GM12865 (cell line): ENCODE measurements at regions not wholly inside any gene's neighbourhood (a gene's known extent, or its start where the extent isn't known, plus 50 kb on each side); places are given as distances from the start of the nearest gene placed in this dataset.
"Not testable (repeated sequence)": the region's sequence is repeated elsewhere in the genome, so short reads cannot be mapped to it uniquely, and the experiment has no call there.

Experiments
- DNase-seq: peaks from one replicate; pipeline ENCODE4 v3.0.0; 2010; ENCODE audit warnings: low read depth
- H3K4me3 ChIP-seq: 2 replicates; pipeline ENCODE4 v1.5.1; 2011; ENCODE audit warnings: mild to moderate bottlenecking, low read depth, low read length, control low read depth
- CTCF ChIP-seq: IDR thresholded peaks from 2 replicates; pipeline ENCODE4 v1.5.1; 2011; ENCODE audit warnings: low read length, control low read depth, low read depth, inconsistent platforms; ENCODE audit not compliant: insufficient read depth; ENCODE audit errors: missing control alignments

DNA sequence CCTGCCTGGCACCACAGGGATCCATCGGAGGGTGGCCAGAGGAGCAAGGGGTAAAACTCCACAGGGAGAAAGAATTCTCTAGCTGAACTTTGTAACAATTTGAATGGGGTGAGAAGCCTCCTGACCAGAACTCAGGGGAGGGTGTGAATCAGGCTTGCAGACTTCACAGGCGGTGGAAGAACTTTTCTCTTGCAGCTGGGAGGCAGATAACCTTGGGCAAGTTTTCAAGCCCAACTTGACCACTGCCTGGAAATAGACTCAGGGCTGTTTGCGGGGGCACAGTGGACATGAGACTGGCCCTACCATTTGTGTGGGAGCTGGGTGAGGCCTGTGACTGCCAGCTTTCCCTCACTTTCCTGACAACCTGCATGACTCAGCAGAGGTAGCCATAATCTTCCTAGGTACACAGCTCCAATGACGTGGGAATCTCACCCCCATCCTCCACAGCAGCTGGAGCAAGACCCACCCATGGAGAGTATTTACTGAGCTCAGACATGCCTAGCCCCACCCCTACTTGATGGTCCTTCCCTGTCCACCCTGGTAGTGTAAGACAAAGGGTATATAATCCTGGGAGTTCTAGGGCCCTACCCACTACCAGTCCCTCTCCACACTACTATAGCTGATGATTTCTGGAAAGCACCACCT lies 210.0 kb upstream of the AGTR2 start:
- no peak overlapping the region for H3K4me3 ChIP-seq
- TF ChIP-seq CTCF, result no peak
- no peak for DNase-seq

DNA sequence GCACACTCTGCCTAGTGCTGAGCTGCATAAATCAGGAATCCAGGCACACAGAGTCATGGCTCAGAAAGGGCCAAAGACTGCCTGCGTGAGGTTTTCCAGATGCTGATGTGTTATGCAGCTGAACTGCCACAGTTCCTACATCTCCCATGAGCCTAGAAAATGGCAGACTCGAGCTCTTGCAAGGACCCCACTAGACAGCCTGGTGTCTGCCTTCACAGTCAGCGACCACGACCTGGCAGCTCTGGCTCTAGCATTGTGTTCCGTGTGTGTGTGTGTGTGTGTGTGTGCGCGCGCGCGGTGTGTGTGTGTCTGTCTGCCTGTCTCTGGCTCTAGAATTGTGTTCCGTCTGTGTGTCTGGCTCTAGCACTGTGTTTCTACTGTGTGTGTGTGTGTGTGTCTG lies 203.6 kb upstream of the AGTR2 start:
- no peak for TF ChIP-seq CTCF
- DNase-seq, result no peak
- H3K4me3 ChIP-seq, result no peak overlapping the region

- H3K4me3 ChIP-seq, result peak overlapping the region; percentile 40
- no peak for DNase-seq
- TF ChIP-seq CTCF, result no peak
These were observed 201.9 kb upstream of the AGTR2 start for GRCh38 chrX:115968436-115969252.

- TF ChIP-seq CTCF, result no peak
- H3K4me3 ChIP-seq, result no peak overlapping the region
- no peak for DNase-seq
These were observed 199.8 kb upstream of the AGTR2 start for GRCh38 chrX:115970718-115971117.

DNA sequence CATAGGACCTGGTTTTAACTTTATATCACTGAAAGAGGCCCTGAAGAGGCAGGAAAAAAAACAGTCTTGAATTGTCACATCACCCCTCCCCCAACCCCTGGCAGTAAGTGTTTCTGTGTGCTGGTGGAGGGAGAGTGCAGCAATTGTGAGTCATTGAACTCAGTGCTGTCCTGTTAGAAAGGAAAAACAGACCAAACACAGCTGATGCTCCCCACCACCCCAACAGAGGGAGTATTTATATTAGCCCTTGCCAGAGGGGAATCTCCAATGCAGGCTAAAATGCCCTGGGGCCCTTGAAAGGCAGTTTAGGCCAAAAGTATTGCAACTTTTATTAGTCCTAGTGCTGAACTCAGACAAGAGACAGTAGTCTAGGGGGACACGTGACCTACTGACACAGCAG lies 197.8 kb upstream of the AGTR2 start:
- H3K4me3 ChIP-seq, result no peak overlapping the region
- DNase-seq, result no peak
- TF ChIP-seq CTCF, result no peak

DNA sequence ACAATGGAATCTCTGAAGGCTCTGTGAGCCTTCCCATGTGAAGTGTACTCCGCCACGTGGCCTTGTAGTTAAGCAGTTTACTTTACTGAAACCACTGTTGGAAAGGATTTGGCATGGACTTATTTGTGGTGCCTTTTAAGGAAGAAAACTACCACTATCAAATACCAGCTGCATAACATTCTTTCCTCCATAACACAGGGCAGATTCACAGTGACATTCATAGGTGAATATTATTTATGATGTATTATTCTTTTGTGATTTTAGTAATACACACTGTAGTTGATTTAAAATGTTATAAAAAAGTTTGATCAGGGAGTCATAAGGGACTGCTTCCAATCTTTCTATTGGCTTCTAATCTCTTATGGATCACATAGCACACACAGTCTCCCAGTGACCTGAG lies 192.5 kb upstream of the AGTR2 start:
- no peak for TF ChIP-seq CTCF
- H3K4me3 ChIP-seq, result no peak overlapping the region
- DNase-seq, result no peak

DNA sequence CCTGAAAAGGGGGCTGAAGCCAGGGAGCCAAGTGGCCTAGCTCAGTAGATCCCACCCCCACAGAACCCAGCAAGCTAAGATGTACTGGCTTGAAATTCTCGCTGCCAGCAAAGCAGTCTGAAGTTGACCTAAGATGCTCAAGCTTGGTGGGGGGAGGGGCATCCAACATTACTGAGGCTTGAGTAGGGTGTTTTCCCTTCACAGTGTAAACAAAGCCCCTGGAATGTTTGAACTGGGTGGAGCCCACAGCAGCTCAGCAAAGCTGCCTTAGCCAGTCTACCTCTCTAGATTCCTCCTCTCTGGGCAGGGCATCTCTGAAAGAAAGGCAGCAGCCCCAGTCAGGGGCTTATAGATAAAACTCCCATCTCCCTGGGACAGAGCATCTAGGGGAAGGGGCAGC lies 187.4 kb upstream of the AGTR2 start:
- not testable (repeated sequence) for H3K4me3 ChIP-seq, DNase-seq

- DNase-seq, H3K4me3 ChIP-seq: not testable (repeated sequence)
These were observed 183.1 kb upstream of the AGTR2 start for GRCh38 chrX:115987464-115987863.
